NCI-H526 (cell line): ENCODE measurements at regions not wholly inside any gene's neighbourhood (a gene's known extent, or its start where the extent isn't known, plus 50 kb on each side); places are given as distances from the start of the nearest gene placed in this dataset.
"Not testable (repeated sequence)": the region's sequence is repeated elsewhere in the genome, so short reads cannot be mapped to it uniquely, and the experiment has no call there.

Experiments
- DNase-seq, 2 experiments: peaks; one replicate each; lab custom pipeline; 2025; lab: John Stamatoyannopoulos, UW

DNA sequence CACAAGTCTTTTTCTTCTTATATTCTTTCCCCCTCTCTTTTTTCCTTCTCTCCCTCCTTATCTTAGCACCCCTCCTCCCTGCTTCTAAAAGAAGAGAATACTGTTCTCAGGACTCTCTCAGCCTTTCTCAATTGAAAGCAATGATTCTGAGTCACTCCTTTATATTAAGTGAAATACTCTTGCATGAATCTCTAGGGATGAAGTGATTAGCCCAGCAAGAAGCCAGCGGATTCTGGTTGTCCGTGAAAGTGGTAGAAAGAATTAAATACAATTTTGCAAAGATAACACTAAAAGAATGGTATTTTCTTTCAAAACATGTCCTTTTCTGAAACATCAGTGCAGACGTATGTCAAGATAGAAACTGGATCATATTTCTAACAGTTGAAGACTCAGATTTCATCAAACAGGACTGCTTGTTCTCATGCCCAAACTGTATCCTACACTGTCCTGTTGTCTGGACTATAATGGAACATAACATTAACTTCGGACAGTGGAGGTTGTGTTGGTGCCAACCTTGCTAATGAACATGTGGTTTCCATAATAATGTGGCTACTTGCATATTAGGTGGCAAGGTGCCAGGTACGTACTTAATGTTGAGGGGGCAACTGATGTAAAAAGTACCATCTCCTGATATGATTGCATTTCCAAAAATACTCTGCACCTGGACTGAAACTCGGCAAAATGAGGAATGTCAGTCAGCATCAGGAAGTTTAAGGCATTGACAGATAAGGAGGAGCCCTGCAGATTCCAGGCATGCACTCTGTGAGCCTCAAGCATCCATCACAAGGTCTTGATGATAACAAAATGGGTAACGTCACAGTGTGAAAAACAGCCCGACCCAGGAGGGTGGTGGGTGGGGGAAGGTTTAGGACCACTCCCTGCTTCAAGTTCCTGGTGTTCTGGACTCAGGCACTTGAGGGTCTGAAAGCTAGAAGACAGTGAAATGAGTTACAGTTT lies 357.2 kb downstream of the DLEU7 start:
- no peak for DNase-seq

GRCh38 chr13:50493683-50494082 lies 349.8 kb downstream of the DLEU7 start:
- DNase-seq = no peak

DNA sequence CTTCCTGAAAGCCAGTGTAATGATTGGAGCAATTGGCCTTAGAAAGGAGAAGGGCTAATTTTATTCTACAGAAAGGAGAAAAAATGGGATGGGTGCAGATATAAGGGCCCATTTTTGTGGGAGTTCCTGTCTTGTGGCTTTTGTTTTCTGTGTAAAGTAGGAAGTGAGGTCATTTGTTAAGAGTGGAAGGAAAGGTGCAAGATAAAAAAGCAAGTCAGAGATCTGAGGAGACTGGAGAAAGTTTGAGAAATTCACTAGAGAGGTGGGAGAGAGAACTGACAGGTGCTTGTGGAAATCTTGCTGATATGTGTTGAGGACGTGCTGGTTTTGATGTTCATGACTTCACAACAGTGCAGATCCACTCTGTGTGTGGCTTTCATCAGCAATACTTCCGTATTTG lies 349.4 kb downstream of the DLEU7 start:
- no peak for DNase-seq

- DNase-seq = not testable (repeated sequence)
Observed at GRCh38 chr13:50503212-50503611, 340.3 kb downstream of the DLEU7 start.

DNA sequence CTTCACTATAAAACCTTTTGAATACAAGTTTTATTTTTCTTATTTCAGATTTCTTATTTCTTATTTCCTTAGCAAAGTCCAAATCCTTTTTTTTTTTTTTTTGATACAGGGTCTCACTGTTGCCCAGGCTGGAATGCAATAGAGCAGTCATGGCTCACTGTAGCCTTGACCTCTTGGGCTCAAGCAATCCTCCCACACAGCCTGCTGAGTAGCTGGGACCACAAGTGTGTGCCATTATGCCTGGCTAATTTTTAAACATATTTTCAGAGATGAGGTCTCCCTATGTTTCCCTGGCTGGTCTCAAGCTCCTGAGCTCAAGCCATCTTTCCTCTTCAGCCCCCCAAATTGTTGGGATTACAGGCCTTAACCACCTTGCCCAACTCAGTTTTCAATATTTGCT lies 334.3 kb downstream of the DLEU7 start:
- no peak for DNase-seq

DNA sequence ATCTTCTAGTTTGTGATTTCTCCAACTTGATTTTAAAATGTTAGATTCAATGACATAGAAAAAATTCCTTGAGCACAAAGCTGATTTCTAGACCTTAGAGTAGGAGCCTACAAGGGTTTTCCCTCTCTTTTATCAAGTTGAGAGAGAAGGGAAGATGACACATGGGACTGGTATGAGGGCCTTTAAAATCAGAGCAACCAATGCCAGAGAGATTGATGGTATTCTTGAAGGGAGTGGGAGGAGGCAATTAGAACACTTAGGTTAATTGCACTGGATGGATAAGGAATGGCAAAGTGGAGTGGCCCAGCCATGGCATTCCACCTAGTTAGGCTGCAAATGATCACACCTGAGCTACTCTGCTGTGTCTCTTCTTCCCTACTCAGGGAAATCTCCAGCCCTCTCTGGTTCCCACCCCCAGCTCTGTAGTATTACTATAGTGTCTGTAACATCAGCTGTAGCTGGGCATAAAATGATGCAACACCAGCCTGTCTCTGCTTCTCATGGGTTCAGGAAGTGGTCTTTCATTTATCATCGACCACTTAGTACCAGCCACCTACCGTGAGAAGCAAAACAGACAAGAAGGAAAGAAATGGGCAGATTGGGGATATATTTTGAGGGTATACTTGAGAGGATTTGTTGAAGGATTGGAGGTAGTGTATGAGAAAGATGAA lies 333.6 kb downstream of the DLEU7 start:
- no peak for DNase-seq

DNA sequence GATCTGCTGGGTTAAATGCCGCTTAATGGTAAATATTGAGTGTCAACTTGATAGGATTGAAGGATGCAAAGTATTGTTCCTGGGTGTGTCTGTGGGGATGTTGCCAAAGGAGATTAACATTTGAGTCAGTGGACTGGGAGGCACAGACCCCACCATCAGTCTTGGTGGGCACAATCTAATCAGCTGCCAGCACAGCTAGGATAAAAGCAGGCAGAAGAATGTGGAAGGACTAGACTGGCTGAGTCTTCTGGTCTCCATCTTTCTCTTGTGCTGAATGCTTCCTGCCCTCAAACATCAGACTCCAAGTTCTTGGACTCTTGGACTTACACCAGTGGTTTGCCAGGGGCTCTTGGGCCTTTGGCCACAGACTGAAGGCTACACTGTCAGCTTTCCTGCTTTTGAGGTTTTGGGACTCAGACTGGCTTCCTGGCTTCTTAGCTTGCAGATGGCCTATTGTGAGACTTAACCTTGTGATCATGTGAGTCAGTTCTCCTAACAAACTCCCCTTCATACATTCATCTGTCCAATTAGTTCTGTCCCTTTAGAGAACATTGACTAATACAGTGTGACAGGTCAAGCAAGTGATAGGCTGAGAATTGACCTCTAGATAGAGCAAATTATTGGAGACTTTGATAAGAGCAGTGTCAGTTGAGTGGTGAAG lies 332.5 kb downstream of the DLEU7 start:
- DNase-seq = not testable (repeated sequence)

GRCh38 chr13:50511877-50512341 lies 331.6 kb downstream of the DLEU7 start:
- DNase-seq = no peak

- no peak for DNase-seq
Observed at GRCh38 chr13:50512474-50513299, 330.8 kb downstream of the DLEU7 start.

- DNase-seq = no peak
Observed at GRCh38 chr13:50513300-50513877, 330.1 kb downstream of the DLEU7 start.

GRCh38 chr13:50514249-50514648 lies 329.2 kb downstream of the DLEU7 start:
- no peak for DNase-seq

DNA sequence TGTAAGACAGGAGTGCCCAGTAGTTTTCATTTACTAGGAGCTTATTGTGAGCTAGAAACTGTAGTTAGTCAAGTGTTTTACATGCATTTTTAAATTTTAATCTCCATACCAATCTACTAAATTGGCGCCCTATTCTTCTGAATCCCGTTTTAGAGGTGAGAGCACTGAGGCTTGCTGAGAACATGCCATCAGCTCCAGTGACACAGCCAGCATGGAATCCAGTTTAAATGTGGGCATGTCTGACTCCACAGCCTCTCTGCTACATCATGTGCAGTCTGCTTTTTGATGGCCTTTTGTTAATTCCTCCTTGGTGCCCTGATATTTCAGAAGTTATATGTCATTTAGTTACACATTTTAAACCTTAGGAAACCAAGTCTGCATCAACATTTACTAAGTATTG lies 325.4 kb downstream of the DLEU7 start:
- no peak for DNase-seq

DNA sequence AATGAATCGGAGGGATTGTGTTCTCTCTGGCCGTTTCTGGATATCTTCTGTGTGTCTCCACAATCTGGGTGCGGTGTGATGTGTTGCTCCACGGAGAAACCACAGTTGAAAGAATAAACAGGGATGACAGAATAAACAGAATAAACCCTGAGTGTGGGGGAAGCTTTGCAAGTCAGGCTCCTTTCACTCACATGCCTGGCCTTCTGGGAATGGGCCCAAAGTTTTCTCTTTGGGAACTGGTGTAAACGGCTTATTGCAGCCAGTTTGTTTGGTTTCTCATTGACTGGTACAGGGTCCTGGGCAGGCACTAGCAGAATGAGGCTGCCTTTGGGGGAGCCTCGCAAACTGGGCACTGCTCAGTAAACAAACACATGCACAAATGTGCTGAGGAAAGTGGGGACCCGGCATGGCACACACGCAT lies 324.7 kb downstream of the DLEU7 start:
- DNase-seq = no peak

DNA sequence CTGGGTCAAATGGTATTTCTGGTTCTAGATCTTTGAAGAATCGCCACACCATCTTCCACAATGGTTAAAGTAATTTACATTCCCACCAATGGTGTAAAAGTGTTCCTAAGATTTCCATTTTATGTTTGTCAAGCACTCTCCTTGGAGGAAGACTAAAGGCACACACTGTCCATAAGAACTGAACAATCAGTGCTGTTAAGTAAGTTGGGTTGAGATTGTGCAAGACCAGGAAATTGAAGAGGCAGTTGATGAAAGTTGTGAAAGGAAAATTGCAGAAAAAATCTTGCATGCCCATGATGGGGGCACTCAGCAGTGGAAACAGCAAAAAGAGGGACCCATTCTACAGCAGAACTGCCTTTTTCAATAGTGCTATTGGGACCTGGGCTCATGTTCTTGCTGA lies 323.6 kb downstream of the DLEU7 start:
- DNase-seq = no peak

- DNase-seq = no peak
Observed at GRCh38 chr13:50521006-50521830, 322.3 kb downstream of the DLEU7 start.

GRCh38 chr13:50521831-50522149 lies 321.7 kb downstream of the DLEU7 start:
- no peak for DNase-seq

- no peak for DNase-seq
Observed at GRCh38 chr13:50522506-50522905, 321.0 kb downstream of the DLEU7 start.

GRCh38 chr13:50523307-50523706 lies 320.2 kb downstream of the DLEU7 start:
- no peak for DNase-seq

DNA sequence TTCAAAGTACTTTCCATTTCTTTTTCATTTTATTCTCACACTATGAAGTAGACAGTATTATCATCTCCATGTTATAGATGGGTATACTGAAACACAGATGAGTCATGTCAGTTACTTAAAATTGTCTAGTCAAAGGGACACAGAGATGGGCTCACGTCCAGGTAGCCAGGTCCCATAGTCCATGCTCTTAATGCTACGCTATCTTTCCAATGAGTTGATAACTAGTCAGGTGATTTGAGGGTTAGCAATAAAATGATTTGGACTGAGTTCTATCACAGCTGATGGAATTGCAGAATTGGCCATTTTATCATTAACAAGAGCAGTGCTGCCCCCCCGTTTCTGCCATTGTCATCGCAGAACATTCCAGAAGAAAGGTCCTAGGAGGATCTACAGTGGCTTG lies 318.9 kb downstream of the DLEU7 start:
- DNase-seq = no peak

DNA sequence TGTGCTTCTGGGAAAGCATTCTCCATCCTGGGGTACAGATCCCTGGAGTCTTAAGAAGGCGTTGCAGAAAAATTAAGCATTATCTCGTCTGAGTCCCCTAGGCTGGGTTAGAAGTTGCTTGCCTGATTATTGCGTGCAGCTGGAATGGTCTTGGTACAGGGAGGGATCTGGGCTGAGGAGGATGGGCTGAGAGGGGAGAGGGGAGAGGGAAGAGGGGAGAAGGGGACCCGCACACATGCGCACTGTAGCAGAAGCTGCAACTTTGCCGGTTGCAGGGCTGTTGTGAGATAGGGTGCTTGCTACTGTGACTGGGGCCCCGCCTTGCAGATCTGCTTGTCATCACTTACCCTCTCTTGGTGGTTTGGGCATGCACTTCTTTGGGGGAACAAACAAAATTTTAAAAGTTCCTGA lies 316.8 kb downstream of the DLEU7 start:
- no peak for DNase-seq

GRCh38 chr13:50527188-50527587 lies 316.3 kb downstream of the DLEU7 start:
- peak; percentile 20 to 57 for DNase-seq
